ENCODE measurements at regions not wholly inside any gene's neighbourhood (a gene's known extent, or its start where the extent isn't known, plus 50 kb on each side); places are given as distances from the start of the nearest gene placed in this dataset.

DNA sequence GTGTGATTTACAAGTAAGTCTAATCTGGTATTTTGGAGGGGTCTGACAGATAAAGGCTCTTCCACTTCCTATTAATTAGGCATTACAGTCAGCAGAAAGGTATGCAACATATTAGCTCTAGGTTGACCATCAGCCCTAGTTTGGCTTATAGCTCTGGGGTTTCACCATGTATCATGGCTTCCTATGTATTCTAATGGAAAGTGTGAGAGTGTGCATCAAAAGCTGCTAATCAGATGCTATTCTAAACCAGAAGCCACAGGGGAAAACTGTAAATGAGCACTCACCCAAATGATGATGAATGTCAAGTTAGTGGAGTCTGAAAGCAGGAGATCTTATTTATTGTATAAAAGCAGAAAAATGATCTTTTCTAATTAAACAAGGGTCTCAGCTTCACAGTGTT, 149.2 kb upstream of the MITF start:
- TF ChIP-seq TAF1 (IDR thresholded peaks at IDR 0.05; ENCODE audit: borderline replicate concordance, low read depth, low read length) (no peak), POLR2AphosphoS5 (IDR thresholded peaks at IDR 0.05; ENCODE audit: low read depth, low read length) (no peak), POLR2A (IDR thresholded peaks at IDR 0.05; ENCODE audit: low read depth, low read length) (no peak)

All from GM12892 (cell line).